Stimulated activated CD8-positive, alpha-beta memory T cell treated with anti-CD3 and anti-CD28 coated beads, Interleukin-15, amount 100 ng/mL, for 4 hours (primary cell): ENCODE measurements at regions not wholly inside any gene's neighbourhood (a gene's known extent, or its start where the extent isn't known, plus 50 kb on each side); places are given as distances from the start of the nearest gene placed in this dataset.
"Not testable (repeated sequence)": the region's sequence is repeated elsewhere in the genome, so short reads cannot be mapped to it uniquely, and the experiment has no call there.

Experiments used
- DNase-seq, 2 donors: peaks; one replicate each; pipeline ENCODE4 v3.0.0-alpha.2; 2020; ENCODE audit warnings: low read depth in 2 of 2

DNA sequence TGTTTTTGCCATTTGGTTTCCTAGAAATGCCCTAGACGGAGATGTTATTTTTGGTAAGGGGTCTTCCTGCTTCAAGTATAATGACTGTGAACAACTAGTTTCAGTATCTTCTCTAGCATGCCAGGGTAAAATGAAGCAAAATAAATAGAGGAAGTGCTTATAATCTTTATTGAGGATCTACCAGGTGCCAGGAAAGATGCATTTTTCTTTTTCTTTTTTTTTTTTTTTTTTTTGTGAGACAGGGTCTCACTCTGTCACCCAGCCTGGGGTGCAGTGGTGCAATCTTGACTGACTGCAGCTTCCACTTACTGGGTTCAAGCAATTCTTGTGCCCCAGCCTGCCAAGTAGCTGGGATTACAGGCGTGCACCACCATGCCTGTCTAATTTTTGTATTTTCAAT is 146.6 kb upstream of the GRK3 start:
- not testable (repeated sequence) for DNase-seq

DNA sequence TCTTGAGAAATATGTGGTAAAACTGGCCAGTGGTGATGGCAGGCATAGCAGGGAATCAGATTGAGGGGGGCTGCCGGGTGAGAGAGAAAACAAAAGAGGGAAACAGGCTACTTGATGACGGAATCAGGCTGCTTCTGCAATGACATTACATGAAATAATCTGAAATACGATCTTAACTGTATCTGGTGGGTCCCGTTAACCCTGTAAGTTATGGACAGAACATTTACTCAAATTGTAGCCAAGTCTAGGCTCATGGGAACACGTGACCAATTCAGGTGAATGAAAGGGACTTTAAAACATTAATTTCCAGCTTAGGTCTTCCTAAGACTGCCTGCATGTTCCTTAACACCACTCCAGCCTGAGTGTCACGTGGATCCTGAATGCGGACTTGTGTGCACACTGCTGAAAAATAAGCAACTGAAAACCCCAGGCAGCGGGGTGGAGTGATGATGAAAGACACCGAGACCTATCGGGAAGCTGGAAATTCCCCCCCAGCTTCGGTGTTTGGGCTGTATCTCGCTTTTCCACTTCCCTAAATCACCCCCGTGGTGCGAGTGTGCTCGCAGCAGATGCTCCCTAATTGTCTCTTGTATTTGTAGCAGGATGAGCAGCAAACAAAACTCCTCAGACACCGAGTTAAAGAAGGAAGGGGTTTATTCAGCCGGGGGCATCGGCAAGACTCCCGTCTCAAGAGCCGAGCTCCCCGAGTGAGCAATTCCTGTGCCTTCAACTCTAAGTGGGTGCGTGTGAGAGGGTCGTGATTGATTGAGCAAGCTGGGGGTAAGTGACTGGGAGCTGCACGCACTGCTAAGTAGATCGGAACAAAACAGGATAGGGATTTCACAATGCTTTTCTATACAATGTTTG is 145.0 kb upstream of the GRK3 start:
- no peak for DNase-seq

DNA sequence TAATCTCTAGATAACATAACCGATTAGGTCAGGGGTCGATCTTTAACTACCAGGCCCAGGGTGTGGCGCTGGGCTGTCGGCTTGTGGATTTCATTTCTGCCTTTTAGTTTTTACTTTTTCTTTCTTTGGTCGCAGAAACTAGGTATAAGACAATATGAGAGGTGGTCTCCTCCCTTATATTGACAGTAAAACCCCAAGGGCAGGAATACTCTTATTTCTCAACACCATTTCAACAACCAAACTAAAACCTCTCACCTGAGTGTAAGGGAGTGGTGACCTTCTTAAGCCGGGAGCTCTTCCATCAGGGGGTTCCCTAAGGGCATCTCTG is 144.4 kb upstream of the GRK3 start:
- not testable (repeated sequence) for DNase-seq

DNA sequence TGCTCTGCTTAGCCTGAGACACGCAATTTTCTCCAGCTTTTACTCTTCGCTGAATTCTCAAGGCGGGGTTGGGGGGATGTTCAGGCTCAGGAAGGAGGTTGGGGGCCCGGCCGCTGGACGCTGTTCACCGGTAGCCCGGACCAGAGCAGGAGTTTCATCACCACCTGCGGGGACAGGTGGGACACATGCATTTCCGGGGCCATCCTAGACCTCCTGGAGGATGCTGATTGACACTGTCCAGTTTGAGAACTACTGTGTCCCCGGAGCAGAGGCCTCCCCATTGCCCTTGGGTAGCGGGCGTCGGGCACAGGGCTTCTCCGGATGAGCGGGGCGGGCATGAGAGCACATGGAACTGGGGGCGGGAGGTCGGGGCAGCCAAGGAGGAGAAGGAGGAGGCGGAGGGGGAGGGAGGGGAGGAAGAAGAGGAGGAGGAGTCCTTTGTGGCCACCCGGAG is 144.0 kb upstream of the GRK3 start:
- DNase-seq = no peak

DNA sequence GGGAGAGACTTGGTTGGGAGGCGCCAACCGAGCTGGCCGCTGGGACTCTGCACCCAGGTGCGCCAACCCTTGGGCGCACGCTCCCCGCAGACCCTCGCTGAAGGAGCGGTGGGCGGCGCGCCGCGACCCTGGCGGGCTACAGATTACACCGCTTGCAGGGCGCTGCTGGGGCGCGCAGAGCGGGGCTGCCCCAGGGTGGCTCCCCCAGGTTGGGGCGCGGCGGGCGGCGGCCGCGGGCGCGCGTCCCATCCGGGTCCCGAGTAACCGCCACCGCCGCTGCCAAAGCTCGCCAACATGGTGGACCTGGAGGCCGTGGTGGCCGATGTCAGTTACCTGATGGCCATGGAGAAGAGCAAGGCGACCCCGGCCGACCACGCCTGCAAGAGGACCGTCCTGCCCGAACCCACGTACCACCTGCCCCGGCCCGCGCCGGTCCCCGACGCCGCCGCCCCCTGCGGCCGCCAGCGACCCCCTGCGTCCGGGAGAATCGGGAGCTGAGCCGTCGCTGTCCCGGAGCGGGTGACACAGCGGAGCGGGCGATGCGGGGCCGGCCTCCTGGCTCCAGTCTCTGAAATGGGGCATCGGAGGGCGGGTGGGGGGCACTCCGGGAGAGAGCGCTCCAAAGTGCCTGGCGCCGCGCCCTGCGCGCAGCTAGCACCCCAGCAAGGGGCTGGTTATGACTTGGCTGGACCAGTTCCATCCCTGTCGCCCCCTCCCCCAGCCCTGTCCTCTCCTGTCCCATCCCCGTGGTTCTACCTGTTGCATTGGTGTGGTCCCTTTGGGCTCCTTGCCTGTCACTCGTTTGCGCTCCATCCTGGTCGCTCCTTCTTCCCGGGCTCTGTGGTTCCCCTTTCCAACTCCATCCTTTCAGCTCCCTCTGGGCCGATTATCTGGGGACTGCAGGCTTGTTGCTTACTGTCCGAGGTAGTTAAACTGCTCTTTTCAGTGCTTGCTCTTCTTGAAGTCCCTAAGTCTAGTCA is 143.3 kb upstream of the GRK3 start:
- DNase-seq = no peak

DNA sequence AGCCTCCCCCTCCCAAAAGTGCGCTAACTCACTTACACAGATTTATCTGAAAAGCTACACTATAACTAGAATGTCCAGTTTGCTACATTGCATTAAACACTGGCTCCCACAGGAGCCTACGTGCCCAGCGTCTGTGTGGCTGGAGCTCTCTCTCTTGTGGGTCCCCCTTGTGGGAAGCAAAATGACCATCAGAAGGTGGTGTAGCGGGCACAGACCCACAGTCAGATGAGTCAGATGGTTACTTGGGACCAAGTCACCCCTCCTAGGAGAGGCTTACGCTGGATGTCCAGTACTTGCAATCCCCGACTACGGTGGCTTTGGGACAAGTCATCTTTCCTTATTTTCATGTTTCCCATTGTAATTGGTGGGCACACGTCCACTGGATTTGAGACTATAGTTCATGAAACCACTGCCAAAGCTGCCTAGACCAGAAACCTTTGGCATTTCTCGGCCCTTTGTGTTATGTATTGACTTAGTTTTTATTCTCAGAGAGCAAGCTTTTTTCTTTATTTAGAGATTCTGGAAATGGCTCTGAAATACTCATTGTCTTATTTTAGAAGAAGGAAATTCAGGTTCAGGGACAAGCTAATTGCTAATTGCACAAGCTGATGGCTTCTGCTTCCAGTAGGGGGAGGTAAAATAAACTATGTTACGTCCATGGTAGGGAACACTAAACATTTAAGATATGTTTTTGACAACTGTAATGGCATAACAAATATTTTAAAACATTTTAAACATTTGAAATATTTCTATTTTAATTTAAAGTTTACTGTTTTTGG is 137.8 kb upstream of the GRK3 start:
- DNase-seq = not testable (repeated sequence)

DNA sequence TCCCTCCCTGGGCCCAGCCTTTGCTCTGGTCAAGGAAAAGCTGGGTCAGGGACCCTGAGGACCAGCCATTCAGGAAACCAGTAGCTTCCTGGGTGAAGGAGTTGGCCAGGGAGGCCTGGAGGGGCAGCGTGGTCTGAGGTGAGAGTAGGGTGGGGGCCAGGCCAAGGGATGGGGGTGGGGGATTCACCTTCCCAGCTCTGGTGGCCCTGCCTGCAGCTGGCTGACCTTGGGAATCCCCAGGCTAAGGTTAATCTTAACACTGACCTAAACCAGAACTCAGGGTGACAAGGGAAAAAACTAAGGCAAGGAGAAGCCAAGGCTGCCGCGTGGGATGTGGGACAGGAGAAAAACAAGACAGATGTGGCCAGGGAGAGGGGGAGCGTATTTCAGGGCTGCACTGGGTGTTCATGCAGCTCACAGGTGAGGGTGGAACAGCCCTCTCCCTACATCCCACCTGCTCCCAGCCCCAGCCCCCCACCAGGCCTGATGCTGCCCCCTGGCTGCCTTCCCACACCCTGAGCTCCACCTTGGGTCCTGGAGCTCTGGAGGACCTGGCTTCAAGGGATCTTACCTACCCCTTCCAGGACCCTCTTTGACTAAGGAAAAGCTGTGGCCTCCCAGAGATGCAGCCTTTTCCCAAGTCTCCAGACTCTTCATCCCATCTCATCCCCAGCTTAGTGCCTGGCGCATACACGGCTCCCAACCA is 132.7 kb upstream of the GRK3 start:
- DNase-seq = not testable (repeated sequence)

DNA sequence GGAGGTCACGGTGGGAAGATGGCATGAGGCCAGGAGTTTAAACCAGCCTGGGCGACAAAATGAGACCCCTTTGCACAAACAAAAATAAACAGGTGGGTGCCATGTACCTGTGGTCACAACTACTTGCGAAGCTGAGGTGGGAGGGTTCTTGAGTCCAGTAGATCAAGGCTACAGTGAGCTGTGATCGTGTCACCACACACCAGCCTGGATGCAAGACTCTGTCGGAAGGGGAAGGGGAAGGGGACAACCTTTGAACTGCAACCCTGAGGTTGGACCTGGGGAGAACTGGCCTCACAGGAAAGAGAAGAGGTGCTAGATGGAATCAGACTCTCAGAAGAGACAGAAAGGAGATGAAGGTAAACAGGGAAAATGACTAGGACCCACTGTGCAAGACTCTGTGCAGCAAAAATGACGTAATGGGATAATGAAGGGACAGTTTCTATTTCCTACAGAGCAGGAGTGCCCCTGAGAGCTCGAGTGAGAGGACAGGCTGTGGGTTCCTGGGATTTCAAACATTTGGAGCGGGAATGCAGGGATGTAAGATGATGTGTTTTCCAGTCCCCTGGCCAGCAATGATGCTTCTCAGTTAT is 131.0 kb upstream of the GRK3 start:
- not testable (repeated sequence) for DNase-seq

DNA sequence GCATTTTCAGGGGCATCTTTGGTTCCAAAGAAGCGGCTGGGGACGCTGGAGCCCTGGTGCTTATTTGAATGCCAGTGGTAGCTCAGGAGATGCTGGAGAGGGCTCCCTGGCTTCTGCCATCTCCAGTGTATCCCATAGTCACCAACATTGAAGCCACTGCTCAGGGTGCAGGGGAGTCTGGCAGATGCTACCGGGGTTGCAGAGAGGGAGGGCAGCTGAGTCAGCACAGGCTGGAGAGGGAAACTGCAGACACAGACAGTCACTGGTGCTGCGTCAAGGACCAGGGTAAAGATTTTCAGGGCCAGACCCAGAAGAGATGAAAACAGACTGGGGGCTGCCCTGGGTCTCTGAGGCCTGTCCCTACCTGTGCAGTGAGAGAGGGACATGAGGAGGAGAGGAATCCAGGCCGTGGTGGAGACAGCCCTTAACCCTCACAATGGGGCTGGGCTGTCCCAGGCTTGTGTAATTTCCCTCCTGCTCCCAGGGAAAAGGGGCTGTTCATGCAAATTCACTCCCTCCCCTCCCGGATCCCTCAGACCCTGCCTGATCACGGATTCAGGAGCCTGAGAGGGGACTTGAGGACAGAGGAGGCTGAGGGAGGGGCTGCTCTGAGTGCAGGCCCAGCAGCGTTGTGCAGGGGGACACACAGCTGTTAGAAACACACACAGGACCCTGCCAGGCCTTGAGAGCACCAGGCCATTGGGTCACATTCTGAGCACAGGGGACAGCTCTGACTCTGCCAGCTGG is 126.9 kb upstream of the GRK3 start:
- DNase-seq = no peak

DNA sequence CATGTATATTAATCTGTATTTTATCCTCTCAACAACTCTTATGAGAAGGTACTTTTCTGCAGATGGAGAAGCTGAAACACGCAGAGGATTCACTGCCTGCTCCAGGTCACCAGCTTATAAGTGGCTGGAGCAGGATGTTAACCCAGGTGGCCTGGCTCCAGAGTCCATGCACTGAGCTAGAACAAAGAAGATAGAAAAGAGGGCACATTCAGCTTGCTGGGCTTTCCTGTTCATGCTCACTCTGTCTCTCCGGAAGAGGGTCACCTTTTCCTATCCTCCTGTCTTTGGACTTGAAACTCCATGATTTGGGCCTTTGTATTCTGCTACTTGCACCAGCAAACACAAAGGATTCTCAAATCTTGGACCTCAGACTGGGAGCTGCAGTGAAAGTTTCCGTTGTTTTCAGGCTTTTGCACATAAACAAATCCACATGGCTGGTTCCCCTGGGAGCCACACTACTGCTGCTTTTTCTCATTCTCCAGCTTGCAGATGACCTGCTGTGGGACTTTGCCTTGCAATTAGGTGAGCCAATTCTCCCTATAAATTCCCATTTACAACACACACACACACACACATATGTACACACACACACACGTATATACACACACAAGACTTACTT is 117.3 kb upstream of the GRK3 start:
- no peak for DNase-seq

DNA sequence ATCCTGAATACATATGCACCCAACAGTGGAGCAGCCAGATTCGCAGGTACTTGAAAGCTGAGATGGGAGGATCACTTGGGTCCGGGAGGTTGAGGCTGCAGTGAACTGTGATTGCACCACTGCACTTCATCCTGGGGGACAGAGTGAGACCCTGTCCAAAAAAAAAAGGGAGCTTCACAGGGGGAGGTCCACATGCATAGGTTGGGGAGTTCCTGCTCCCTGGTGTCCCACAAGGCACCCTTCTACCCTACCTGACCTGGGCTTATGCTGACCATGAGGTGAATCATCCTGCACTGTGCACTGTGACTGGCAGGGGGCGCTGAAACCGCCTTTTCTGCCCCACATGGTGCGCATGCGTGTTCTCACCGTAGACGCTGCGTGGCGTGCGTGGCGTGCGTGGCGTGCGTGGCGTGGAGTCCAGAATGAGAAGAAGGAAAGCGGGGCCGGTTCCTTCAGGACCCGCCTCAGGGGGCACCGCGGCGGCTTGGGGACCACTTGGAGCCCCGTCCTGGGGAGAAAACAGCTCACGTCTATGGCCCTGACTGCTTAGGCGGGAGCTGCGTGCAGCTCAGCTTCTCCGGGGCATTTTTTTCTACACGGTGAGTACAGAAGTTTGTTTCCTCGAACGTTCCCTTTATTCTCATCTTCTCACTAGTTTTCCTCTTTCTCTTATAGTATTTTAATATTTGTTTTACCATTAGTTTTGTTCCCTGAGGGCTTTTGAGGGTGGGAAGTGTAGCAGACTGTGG is 116.6 kb upstream of the GRK3 start:
- DNase-seq = peak; percentile 71 to 82

DNA sequence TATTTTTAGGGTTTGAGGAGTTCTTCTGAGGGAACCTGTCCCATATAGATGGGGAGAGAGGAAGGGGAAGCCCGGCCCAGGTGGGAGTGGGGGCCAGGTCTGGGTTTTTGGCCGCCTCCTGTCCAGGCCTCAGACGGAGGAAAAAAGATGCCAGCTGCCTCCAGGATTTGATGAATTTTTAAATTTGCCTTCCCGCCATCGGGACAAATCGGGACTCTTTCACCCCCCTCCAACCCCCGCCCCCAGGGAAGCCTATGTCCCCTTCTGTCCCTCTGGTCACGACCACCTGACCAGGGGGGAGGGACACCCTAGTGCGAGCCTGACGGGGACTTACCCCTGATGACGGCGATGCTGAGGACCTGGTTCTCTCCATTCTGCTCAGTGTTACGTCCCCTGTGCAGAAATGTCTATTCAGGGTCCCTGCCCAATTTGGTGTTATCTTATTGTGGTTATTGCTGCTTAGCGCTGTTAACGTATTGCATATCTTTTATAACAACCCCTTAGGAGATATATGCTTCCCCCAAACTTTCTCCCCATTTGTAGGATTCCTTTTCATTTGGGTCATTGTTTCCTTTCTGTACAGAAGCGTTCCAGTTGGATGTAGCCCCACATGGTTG is 115.9 kb upstream of the GRK3 start:
- DNase-seq = no peak

DNA sequence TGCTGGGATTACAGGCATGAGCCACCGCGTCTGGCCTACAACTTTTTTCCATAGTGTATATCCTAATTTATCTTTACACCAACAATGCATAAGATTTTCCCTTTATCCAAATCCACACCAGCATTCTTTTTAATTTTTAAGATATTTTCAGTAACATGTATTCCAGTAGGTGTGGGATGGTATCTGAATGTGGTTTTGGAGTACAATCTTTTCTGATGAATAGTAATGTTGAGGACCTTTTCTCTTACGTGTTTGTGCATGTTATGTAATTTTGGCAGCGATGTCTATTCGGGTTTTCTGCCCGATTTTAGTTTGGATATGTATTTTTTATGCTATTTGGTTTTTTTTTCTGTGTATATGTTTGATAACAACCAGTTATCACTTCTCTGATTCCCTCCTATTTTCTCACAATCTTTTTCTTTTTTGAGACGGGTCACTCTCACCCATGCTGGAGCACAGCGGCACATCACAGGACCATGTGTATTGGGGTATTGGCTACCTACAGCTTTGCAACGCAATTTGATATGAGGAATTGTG is 114.6 kb upstream of the GRK3 start:
- DNase-seq = no peak

DNA sequence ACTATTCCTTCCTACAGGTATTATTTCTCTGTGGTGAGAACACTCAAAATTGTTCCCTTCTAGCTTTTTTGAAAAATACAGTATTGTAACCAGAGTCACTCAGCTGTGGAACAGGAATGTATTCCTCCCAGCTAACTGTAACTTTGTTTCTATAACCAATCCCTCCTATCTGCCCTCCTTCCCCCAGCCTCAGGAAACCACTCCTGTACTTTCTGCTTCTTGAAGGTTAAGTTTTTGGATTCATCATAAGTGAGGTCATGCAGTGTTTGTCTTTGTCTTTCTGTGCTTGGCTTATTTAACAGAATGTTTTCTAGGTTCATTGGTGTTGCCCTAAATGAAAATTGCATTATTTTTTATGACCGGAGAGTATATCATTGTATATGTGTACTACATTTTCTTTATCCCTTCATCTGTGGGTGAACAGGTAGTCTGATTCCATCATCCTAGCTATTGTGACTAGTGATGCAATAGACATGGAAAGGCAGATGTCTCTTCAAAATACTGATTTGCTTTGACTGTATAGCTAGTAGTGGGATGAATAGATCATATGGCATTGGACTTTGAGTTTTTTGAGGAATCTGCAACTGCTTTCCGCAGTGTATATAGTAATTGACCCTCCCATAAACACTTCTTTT is 112.9 kb upstream of the GRK3 start:
- no peak for DNase-seq

DNA sequence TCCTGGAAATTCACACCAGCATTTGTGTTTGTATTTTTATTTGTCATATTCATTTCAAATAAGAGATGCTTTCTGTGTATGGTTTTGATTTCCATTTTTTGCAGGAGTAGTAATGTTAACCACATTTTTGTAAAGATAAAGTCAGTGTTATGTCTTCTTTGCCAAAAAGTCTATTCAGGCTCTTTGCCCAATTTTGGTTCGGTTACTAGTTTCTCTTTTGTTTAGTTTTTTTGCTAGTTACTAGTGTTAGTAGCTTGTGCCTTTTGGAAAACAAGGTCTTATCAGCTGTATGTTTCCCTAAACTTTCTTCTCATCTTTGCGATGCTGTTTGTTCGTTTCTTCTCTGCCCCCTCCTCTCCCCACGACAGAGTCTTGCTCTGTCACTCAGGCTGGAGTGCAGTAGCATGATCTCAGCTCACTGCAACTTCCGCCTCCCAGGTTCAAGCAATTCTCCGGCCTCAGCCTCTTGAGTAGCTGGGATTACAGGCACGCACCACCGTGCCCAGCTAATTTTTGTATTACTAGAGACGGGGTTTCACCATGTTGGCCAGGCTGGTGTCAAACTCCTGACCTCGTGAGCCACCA is 112.3 kb upstream of the GRK3 start:
- DNase-seq = no peak

DNA sequence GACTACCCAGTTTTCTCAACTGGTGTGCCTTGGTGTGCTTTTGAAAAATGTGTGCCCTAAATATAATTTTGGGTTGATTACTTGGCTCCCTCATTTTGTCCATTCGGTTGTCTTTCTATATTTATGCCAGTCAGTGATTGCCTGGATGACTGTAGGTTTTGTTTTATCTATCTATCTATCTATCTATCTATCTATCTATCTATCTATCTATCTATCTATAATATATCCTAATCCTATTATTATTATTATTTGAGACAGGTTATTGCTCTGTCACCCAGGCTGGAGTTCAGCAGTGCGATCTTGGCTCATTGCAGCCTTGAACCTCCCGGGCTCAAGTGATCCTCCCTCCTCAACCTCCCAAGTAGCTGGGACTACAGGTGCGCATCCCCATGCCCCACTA is 111.4 kb upstream of the GRK3 start:
- DNase-seq = no peak

DNA sequence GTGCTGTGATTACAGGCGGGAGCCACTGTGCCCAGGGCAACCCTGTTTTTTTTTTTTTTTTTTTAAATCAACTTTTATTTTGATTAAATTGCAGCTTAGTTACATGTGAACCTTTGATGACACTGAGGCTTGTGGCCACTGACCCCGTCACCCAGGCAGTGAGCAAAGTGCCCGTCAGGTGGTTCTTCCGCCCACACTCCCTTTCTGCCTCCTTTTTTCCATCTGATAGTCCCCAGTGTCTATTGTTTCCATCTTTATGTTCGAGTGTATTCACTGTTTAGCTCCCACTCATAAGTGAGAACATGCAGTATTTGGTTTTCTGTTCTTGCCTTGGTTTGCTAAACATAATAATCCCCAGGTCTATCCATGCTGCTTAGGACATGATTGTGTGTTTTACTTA is 110.9 kb upstream of the GRK3 start:
- no peak for DNase-seq
